PFSK-1 (cell line): ENCODE measurements at regions not wholly inside any gene's neighbourhood (a gene's known extent, or its start where the extent isn't known, plus 50 kb on each side); places are given as distances from the start of the nearest gene placed in this dataset.

ENCODE experiments used
- POLR2AphosphoS5 ChIP-seq: IDR thresholded peaks from 2 replicates; pipeline ENCODE4 v1.6.1; 2012; ENCODE audit warnings: low read depth, mild to moderate bottlenecking, control low read depth, low read length, moderate library complexity
- TAF1 ChIP-seq: IDR thresholded peaks from 2 replicates; pipeline ENCODE4 v1.6.1; 2012; ENCODE audit warnings: low read length, control low read depth, borderline replicate concordance; ENCODE audit not compliant: insufficient read depth
- TF ChIP-seq, protein P1 (sequence below), 2 experiments: IDR thresholded peaks; 2 replicates each; pipeline versions ENCODE4 v1.6.1 to v1.8.0; 2011 to 2012; ENCODE audit warnings: low read depth in 2 of 2, low read length in 2 of 2, control low read depth in 1 of 2, inconsistent platforms in 1 of 2, mild to moderate bottlenecking in 1 of 2, moderate library complexity in 1 of 2; ENCODE audit not compliant: insufficient read depth in 1 of 2

DNA sequence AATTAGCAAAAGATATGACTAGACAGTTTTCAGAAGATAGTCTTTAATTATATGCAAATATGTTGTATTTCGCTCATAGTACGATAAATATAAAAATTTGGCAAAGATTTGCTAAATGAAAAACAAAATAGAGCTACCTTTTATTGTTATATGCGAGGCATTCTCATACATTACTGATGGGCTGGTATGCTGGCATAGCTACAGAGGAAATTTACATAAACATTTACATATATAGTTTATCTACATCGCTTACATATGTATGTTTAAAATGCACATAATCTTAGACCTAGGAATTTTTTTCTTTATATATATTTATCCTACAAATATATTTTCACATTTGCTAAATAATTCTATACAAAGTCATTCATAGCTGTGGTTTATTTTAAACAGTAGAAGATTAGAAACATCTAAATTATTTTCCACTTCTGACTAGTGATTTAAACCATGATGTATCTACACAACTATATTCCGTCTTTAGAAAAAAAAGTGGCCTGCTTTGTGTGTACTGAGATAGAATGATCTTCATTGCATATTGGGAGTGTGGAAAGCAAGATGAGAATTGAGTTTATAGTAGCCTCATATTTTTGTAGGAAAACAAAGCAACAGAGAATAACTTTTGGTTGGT is 1345.0 kb upstream of the SLC10A2 start:
- TF ChIP-seq, protein P1, sequence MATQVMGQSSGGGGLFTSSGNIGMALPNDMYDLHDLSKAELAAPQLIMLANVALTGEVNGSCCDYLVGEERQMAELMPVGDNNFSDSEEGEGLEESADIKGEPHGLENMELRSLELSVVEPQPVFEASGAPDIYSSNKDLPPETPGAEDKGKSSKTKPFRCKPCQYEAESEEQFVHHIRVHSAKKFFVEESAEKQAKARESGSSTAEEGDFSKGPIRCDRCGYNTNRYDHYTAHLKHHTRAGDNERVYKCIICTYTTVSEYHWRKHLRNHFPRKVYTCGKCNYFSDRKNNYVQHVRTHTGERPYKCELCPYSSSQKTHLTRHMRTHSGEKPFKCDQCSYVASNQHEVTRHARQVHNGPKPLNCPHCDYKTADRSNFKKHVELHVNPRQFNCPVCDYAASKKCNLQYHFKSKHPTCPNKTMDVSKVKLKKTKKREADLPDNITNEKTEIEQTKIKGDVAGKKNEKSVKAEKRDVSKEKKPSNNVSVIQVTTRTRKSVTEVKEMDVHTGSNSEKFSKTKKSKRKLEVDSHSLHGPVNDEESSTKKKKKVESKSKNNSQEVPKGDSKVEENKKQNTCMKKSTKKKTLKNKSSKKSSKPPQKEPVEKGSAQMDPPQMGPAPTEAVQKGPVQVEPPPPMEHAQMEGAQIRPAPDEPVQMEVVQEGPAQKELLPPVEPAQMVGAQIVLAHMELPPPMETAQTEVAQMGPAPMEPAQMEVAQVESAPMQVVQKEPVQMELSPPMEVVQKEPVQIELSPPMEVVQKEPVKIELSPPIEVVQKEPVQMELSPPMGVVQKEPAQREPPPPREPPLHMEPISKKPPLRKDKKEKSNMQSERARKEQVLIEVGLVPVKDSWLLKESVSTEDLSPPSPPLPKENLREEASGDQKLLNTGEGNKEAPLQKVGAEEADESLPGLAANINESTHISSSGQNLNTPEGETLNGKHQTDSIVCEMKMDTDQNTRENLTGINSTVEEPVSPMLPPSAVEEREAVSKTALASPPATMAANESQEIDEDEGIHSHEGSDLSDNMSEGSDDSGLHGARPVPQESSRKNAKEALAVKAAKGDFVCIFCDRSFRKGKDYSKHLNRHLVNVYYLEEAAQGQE (IDR thresholded peaks at IDR 0.05; ENCODE audit: insufficient read depth in 1 of 2, low read depth in 2 of 2, low read length in 2 of 2), result no peak
- TF ChIP-seq TAF1, result no peak
- no peak for TF ChIP-seq POLR2AphosphoS5
